ENCODE measurements at regions not wholly inside any gene's neighbourhood (a gene's known extent, or its start where the extent isn't known, plus 50 kb on each side); places are given as distances from the start of the nearest gene placed in this dataset.

DNA sequence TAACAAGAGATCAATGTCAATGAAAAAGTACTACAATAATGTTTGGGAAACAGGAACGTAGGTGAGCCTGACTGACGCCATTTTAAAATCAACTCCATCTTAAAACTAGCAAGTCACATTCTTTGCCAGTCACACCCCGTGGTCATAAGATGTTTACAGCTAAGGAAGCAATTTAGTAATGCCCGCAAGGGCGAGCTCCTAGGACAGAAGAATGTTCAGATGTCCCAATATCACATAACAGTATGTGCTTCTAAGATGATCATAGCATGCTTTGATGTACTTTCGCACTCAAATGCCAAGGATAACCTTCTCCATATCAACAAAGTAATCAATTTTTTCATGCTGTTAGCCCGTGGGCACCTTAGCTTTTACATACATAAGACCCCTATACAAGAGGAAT is 113.8 kb upstream of the EGFR start:
- Mint-ChIP-seq H3K9me3 (peaks cover under 1% of the 10 kb centered on the region), H3K36me3 (no peaks in the 10 kb centered on the region), H3K4me3 (no peak overlapping the region), H3K27me3 (peaks cover 3% of the 10 kb centered on the region), H3K4me1 (ENCODE audit: unreplicated experiment) (peaks cover 15% of the 10 kb centered on the region), H3K27ac (no peak overlapping the region)
- DNase-seq (ENCODE audit: extremely low spot score, unreplicated experiment) = no peak
- TF ChIP-seq CTCF (conservative IDR thresholded peaks at IDR 0.05) = no peak

- Mint-ChIP-seq H3K36me3 (no peaks in the 10 kb centered on the region), H3K4me1 (ENCODE audit: unreplicated experiment) (peaks cover 15% of the 10 kb centered on the region), H3K27me3 (peaks cover 3% of the 10 kb centered on the region), H3K9me3 (peaks cover 4% of the 10 kb centered on the region), H3K27ac (no peak overlapping the region), H3K4me3 (no peak overlapping the region)
- DNase-seq (ENCODE audit: extremely low spot score, unreplicated experiment) = no peak
- no peak for TF ChIP-seq CTCF (conservative IDR thresholded peaks at IDR 0.05)
Observed at GRCh38 chr7:54906963-54907362, 111.9 kb upstream of the EGFR start.

GRCh38 chr7:54907981-54908380 is 110.8 kb upstream of the EGFR start:
- TF ChIP-seq CTCF (conservative IDR thresholded peaks at IDR 0.05) = no peak
- no peak for DNase-seq (ENCODE audit: extremely low spot score, unreplicated experiment)
- H3K9me3 Mint-ChIP-seq = peaks cover 4% of the 10 kb centered on the region
- H3K36me3 Mint-ChIP-seq = no peaks in the 10 kb centered on the region
- H3K27me3 Mint-ChIP-seq = no peaks in the 10 kb centered on the region
- H3K4me1 Mint-ChIP-seq (ENCODE audit: unreplicated experiment) = peaks cover 15% of the 10 kb centered on the region
- H3K27ac Mint-ChIP-seq = no peak overlapping the region
- no peak overlapping the region for H3K4me3 Mint-ChIP-seq

DNA sequence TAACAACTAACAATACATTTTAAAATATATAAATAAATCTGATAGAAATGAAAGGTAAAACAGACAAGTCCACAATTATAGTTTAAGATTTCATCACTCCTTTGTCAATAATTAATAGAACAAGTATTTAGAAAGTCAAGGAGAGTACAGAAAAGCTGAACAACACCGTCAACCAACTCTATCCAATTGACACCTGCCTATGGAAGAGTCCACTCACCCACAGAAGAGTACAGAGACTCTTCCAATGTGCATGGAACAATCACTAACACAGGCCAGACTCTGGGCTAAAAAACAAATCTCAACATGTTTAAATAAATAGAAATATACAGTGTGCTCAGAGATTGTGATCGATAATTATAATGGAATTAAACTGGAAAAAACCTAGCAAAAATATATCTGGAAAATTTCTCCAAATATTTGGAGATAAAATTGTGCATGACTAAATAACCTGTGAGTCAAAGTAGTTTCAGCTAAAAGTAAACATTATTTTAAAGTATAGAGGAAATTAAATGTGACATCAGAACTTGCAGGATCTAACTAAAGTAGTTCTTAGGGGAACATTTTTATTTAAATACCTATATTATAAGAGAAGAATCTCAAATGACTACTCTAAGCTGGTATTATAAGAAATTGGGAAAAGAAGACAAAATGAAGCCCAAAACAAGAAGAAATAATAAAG is 109.9 kb upstream of the EGFR start:
- H3K4me3 Mint-ChIP-seq = no peak overlapping the region
- no peak for TF ChIP-seq CTCF (conservative IDR thresholded peaks at IDR 0.05)
- H3K27ac Mint-ChIP-seq = no peak overlapping the region
- H3K9me3 Mint-ChIP-seq = peaks cover 4% of the 10 kb centered on the region
- no peak for DNase-seq (ENCODE audit: extremely low spot score, unreplicated experiment)
- no peaks in the 10 kb centered on the region for H3K36me3 Mint-ChIP-seq
- no peaks in the 10 kb centered on the region for H3K27me3 Mint-ChIP-seq
- H3K4me1 Mint-ChIP-seq (ENCODE audit: unreplicated experiment) = peaks cover 12% of the 10 kb centered on the region

GRCh38 chr7:54915870-54916598 is 102.8 kb upstream of the EGFR start:
- no peak for TF ChIP-seq CTCF (conservative IDR thresholded peaks at IDR 0.05)
- H3K4me1 Mint-ChIP-seq (ENCODE audit: unreplicated experiment) = no peaks in the 10 kb centered on the region
- no peaks in the 10 kb centered on the region for H3K9me3 Mint-ChIP-seq
- no peak overlapping the region for H3K4me3 Mint-ChIP-seq
- no peak overlapping the region for H3K27ac Mint-ChIP-seq
- H3K36me3 Mint-ChIP-seq = no peaks in the 10 kb centered on the region
- no peaks in the 10 kb centered on the region for H3K27me3 Mint-ChIP-seq
- DNase-seq (ENCODE audit: extremely low spot score, unreplicated experiment) = no peak
